ENCODE measurements at regions not wholly inside any gene's neighbourhood (a gene's known extent, or its start where the extent isn't known, plus 50 kb on each side); places are given as distances from the start of the nearest gene placed in this dataset.

- TF ChIP-seq POLR2A (IDR thresholded peaks at IDR 0.05; ENCODE audit: low read length) (no peak), PHF8 (IDR thresholded peaks at IDR 0.05; ENCODE audit: borderline replicate concordance, low read depth) (no peak), CHD2 (IDR thresholded peaks at IDR 0.05; ENCODE audit: low read length, partially characterized antibody) (no peak), CTCF (IDR thresholded peaks at IDR 0.05) (no peak)
Measured at GRCh38 chr18:22469926-22470247, 52.2 kb upstream of the CTAGE1 start.
